ENCODE measurements at regions not wholly inside any gene's neighbourhood (a gene's known extent, or its start where the extent isn't known, plus 50 kb on each side); places are given as distances from the start of the nearest gene placed in this dataset.

DNA sequence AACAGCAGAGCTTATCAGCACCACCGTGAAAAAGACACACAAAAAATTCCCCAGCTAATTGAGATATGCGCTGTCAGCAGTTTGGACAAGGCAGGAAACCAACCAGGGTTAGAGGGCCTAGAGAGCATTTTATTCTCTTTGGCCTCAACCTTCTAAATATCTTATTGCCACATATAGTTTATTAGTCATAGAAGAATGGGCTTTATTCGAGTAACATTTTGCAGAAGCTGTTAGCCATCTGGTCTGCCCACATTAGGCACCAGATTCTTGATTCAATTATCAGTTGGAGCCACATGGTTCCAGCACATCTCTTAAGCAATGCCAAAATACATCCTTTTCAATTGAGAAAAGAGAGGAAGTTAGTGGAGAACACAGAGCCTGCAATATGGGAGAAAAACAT lies 109.9 kb upstream of the CXADR start:
- no peaks in the 10 kb centered on the region for H3K4me1 Mint-ChIP-seq (ENCODE audit: low read depth)
- H3K27ac Mint-ChIP-seq = no peak overlapping the region
- H3K27me3 Mint-ChIP-seq (ENCODE audit: low read depth) = no peaks in the 10 kb centered on the region
- no peak overlapping the region for H3K4me3 Mint-ChIP-seq
- no peaks in the 10 kb centered on the region for H3K36me3 Mint-ChIP-seq (ENCODE audit: low read depth)
- H3K9me3 Mint-ChIP-seq = peaks cover 4% of the 10 kb centered on the region
- no peak for DNase-seq (ENCODE audit: low spot score)

DNA sequence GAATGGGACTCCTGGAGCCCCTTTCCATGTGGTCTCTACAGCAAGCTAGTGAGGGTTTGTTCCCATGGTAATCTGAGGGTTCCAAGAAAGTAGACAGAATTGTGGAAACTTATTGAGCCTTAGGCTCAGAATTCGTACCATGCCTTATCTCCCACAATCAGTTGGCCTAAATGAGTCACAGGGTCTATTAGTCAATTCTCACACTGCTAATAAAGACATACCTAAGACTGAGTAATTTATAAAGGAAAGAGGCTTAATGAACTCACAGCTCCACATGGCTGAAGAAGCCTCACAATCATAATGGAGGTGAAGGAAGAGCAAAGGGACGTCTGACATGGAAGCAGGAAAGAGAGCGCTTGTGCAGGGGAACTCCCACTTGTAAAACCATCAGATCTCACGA lies 106.6 kb upstream of the CXADR start:
- H3K9me3 Mint-ChIP-seq = peaks cover 4% of the 10 kb centered on the region
- no peaks in the 10 kb centered on the region for H3K27me3 Mint-ChIP-seq (ENCODE audit: low read depth)
- DNase-seq (ENCODE audit: low spot score) = no peak
- H3K27ac Mint-ChIP-seq = no peak overlapping the region
- no peaks in the 10 kb centered on the region for H3K4me1 Mint-ChIP-seq (ENCODE audit: low read depth)
- H3K36me3 Mint-ChIP-seq (ENCODE audit: low read depth) = no peaks in the 10 kb centered on the region
- no peak overlapping the region for H3K4me3 Mint-ChIP-seq

DNA sequence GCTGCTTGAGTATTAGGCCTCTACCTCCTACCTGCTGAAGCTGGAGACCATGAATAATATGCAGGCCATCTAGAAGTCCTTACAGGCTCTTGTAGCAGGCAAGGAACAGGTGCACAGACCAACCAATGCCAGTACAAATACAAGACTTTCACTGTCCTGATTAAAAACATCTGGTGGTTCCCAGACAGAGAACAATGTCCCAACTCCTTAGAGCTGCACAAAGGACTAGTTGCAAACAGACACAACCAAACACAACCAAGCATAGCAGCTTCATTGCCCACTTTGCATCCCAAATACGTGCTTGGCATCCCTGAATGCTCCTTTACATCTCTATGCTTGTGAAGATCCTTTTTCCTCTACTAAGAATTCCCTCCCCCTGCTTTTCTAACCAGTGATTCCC lies 98.1 kb upstream of the CXADR start:
- H3K4me1 Mint-ChIP-seq (ENCODE audit: low read depth) = no peaks in the 10 kb centered on the region
- H3K27me3 Mint-ChIP-seq (ENCODE audit: low read depth) = no peaks in the 10 kb centered on the region
- H3K4me3 Mint-ChIP-seq = no peak overlapping the region
- H3K27ac Mint-ChIP-seq = no peak overlapping the region
- DNase-seq (ENCODE audit: low spot score) = no peak
- no peaks in the 10 kb centered on the region for H3K9me3 Mint-ChIP-seq
- no peaks in the 10 kb centered on the region for H3K36me3 Mint-ChIP-seq (ENCODE audit: low read depth)

DNA sequence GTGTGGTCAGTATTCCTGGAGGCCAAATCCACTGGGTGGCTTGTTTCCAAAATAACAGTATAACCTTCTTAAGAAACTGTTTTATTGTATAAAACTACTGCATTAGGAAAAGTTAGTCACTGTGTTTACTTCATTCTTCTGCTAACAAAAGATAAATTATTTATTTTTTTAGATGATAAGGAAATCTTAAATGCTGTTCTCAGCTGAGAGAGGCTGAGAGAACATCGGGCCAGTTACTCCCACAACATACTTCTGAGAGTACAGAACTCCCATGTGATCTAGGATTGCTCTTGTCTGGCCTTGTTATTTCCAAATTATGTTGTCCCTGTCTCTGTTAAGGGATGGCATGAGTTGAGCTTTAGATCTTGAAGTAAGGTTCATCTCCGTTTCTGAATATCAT lies 96.7 kb upstream of the CXADR start:
- no peak for DNase-seq (ENCODE audit: low spot score)
- H3K4me3 Mint-ChIP-seq = no peak overlapping the region
- no peaks in the 10 kb centered on the region for H3K36me3 Mint-ChIP-seq (ENCODE audit: low read depth)
- H3K9me3 Mint-ChIP-seq = no peaks in the 10 kb centered on the region
- no peaks in the 10 kb centered on the region for H3K27me3 Mint-ChIP-seq (ENCODE audit: low read depth)
- H3K27ac Mint-ChIP-seq = no peak overlapping the region
- H3K4me1 Mint-ChIP-seq (ENCODE audit: low read depth) = no peaks in the 10 kb centered on the region

DNA sequence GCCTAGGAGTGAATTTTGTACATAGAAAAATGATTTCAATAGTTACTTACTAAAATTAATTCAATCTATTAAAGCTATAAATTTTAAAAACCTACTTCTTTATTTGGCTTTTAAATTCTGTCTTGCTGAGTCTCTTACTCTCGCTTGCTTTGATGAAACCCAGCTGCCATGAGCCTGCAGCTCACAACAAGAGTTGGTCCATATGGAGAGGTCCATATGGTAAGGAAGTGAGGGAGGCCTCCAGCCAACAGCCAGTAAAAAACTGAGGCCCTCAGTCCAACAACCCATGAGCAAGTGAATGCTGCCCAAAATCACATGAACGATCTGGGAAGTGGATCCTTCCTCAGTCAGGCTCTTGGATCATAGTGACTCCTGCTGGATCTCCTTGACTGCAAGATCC lies 89.9 kb upstream of the CXADR start:
- no peak overlapping the region for H3K4me3 Mint-ChIP-seq
- DNase-seq (ENCODE audit: low spot score) = no peak
- no peak overlapping the region for H3K27ac Mint-ChIP-seq
- no peaks in the 10 kb centered on the region for H3K9me3 Mint-ChIP-seq
- no peaks in the 10 kb centered on the region for H3K27me3 Mint-ChIP-seq (ENCODE audit: low read depth)
- H3K36me3 Mint-ChIP-seq (ENCODE audit: low read depth) = no peaks in the 10 kb centered on the region
- no peaks in the 10 kb centered on the region for H3K4me1 Mint-ChIP-seq (ENCODE audit: low read depth)

DNA sequence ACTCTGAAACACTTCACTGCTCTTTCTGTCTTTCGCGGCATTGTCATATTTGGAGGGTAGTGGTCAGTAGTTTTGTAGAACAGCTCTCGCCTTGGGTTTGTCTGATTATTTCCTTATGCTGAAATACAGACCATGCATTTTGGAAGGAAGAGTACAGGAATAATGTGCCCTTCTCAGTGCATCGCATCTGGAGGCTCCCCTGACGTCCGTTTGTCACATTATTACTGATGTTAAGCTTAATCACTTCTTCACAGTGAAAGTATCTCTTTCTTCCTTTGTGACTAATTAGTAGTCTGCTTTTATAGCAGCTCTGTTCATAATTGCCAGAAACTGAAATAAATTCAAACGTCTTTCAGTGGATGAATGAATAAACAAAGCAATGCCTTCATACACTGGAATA lies 85.7 kb upstream of the CXADR start:
- Mint-ChIP-seq H3K4me1 (ENCODE audit: low read depth) (no peaks in the 10 kb centered on the region), H3K27me3 (ENCODE audit: low read depth) (no peaks in the 10 kb centered on the region), H3K36me3 (ENCODE audit: low read depth) (no peaks in the 10 kb centered on the region), H3K9me3 (no peaks in the 10 kb centered on the region), H3K27ac (no peak overlapping the region), H3K4me3 (no peak overlapping the region)
- DNase-seq (ENCODE audit: low spot score) = no peak

DNA sequence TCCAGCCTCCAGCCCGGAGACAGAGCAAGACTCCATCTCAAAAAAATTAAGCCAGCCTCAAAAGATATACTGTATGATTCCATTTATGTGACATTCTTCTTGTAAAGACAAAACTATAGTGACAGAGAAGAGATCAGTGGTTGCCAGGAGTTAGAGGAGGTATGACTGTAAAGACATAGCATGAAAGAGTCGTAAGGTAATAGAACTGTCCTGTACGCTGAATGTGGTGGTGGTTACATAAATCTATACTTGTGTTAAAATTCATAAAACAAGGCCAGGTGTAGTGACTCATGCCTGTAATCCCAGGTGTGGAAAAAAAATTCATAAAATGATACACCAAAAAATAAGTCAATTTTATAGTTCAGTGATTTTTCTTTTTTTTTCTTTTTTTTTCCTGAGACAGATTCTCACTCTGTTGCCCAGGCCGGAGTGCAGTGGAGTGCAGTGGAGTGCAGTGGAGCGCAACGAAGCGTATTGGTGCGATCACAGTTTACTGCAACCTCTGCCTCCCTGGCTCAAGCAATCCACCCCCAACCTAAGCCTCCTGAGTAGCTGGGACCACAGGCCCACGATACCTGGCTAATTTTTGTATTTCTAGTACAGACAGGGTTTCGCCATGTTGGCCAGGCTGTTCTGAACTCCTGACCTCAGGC lies 84.9 kb upstream of the CXADR start:
- Mint-ChIP-seq H3K27ac (no peak overlapping the region), H3K27me3 (ENCODE audit: low read depth) (no peaks in the 10 kb centered on the region), H3K4me1 (ENCODE audit: low read depth) (no peaks in the 10 kb centered on the region), H3K36me3 (ENCODE audit: low read depth) (no peaks in the 10 kb centered on the region), H3K4me3 (no peak overlapping the region), H3K9me3 (no peaks in the 10 kb centered on the region)
- DNase-seq (ENCODE audit: low spot score) = no peak

DNA sequence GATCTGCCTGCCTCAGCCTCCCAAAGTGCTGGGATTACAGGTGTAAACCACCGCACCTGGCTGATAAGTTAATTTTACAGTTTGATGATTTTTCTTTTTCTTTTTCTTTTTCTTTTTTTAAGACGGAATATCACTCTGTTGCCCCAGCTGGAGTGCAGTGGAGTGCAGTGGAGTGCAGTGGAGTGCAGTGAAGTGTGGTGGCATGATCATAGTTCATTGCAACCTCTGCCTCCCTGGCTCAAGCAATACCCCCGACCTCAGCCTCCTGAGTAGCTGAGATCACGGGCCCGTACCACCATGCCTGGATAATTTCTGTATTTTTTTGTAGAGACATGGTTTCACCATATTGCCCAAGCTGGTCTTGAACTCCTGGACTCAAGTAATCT lies 84.4 kb upstream of the CXADR start:
- no peaks in the 10 kb centered on the region for H3K9me3 Mint-ChIP-seq
- no peaks in the 10 kb centered on the region for H3K4me1 Mint-ChIP-seq (ENCODE audit: low read depth)
- no peak overlapping the region for H3K4me3 Mint-ChIP-seq
- H3K27me3 Mint-ChIP-seq (ENCODE audit: low read depth) = no peaks in the 10 kb centered on the region
- H3K27ac Mint-ChIP-seq = no peak overlapping the region
- no peaks in the 10 kb centered on the region for H3K36me3 Mint-ChIP-seq (ENCODE audit: low read depth)
- no peak for DNase-seq (ENCODE audit: low spot score)

DNA sequence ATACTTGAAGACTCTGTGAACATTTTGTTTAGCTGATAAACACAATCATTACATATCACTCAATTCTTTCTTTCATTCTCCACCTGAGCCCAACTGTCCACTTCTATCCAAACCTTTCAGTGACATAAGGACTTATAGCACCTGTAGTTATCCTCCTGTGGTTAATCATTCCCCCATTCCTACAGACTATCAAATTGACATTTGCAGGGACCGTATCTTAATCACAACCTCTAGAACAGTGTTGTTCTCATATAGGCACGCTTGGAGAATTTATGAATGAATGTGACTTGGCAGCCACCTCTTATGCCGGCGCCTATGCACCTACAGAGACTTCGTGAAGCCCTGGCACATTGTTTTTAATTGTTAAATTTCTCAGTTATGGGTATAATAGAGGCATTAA lies 83.9 kb upstream of the CXADR start:
- Mint-ChIP-seq H3K4me1 (ENCODE audit: low read depth) (no peaks in the 10 kb centered on the region), H3K27me3 (ENCODE audit: low read depth) (no peaks in the 10 kb centered on the region), H3K4me3 (no peak overlapping the region), H3K36me3 (ENCODE audit: low read depth) (no peaks in the 10 kb centered on the region), H3K27ac (no peak overlapping the region), H3K9me3 (no peaks in the 10 kb centered on the region)
- DNase-seq (ENCODE audit: low spot score) = no peak

DNA sequence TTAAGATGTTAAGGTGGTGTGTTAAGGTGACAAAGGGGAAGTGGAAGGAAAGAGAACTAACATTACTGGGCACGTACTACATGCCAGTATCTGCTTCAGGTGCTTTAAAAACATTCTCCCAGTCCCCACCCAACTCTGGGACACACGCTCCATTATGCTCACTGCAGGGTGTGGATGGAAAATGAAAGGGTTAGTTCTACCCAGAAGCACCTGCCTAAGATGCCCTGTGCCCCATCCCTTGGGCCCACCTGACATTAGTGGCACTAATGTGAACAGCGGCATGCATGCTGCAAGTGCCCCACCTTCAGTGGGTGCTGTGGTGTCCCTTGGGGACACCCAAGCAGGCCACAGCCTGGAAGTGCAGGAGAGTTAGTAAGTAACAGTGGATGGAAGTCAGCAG lies 82.9 kb upstream of the CXADR start:
- Mint-ChIP-seq H3K4me3 (no peak overlapping the region), H3K27me3 (ENCODE audit: low read depth) (no peaks in the 10 kb centered on the region), H3K36me3 (ENCODE audit: low read depth) (no peaks in the 10 kb centered on the region), H3K4me1 (ENCODE audit: low read depth) (no peaks in the 10 kb centered on the region), H3K27ac (no peak overlapping the region), H3K9me3 (no peaks in the 10 kb centered on the region)
- DNase-seq (ENCODE audit: low spot score) = no peak

DNA sequence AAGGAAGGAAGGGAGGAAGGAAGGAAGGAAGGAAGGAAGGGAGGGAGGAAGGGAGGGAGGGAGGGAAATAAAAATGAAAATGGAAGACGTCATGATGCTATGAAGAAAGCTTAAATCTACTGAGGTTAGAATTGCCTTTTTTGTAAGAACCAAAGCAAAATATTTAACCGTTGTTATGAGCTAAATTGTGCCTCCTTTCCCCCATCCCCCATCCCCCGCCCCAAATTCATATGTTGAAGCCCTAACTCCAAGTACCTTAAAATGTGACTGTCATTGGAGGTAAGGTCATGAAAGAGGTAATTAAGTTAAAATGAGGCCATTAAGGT lies 80.1 kb upstream of the CXADR start:
- Mint-ChIP-seq H3K9me3 (no peaks in the 10 kb centered on the region), H3K4me3 (no peak overlapping the region), H3K4me1 (ENCODE audit: low read depth) (no peaks in the 10 kb centered on the region), H3K36me3 (ENCODE audit: low read depth) (no peaks in the 10 kb centered on the region), H3K27ac (no peak overlapping the region), H3K27me3 (ENCODE audit: low read depth) (no peaks in the 10 kb centered on the region)
- no peak for DNase-seq (ENCODE audit: low spot score)

DNA sequence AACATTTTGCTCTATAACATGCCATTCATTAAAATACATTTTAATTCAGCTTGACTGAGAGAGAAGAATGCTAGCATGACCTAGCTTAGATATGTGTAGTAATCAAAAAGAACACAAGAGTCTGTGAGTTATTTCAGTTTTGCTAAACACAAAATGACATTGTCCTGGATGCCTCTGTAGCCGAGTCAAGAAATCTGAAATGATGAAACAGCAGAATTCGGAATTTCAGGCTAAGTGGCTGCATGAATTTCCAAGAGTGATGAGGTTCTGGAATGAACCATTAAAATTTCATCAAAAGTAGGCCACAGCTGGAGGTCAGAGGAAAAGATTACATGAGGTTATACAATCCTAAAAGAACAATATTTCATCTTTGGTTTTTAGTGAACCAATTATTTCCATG lies 79.1 kb upstream of the CXADR start:
- Mint-ChIP-seq H3K27me3 (ENCODE audit: low read depth) (peaks cover 1% of the 10 kb centered on the region), H3K4me1 (ENCODE audit: low read depth) (no peaks in the 10 kb centered on the region), H3K36me3 (ENCODE audit: low read depth) (no peaks in the 10 kb centered on the region), H3K4me3 (no peak overlapping the region), H3K9me3 (no peaks in the 10 kb centered on the region), H3K27ac (no peak overlapping the region)
- no peak for DNase-seq (ENCODE audit: low spot score)

DNA sequence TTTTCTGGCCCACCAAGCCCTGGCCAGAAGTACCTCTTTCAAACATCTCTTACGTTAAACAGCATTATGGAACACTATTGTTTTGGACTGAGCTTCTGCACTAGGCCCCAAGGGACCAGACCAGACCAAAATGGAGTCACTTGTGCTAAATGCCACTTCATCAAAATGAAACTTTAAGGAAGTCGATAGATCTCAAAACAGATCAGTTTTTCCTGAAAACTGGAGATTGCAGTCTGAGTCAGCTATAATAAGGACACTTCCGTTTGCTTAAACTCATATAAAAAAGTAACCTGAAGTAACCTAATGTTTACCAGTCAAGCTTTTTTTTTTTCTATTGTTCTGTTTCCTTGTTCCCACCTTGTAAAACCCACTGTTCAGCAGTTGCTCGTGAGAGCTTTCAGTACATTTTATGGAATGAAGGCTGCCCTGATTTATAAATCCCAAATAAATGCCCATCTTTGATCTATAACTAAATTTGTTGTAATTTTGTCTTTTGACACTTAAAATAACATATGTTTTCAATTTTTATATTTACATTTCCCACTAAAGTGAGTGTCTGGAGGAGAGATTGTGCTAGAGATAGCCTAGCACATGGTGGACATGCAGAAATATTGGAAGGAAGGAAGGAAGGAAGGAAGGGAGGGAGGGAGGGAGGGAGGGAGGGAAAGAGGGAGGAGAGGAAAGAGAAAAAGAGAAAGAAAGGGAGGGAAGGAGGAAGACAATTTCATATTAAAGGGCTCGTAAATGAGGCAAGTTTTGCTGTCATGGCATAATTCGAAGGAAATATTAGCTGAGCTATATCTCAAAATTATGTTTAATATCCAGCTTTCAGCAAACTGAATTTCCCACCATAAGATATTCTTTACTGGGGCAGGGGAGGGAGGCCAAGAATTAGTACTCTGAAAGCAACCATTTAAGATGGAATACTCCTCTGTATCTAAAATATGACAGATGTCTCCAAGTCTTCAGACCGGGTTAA lies 77.0 kb upstream of the CXADR start:
- H3K27me3 Mint-ChIP-seq (ENCODE audit: low read depth) = peaks cover 4% of the 10 kb centered on the region
- no peaks in the 10 kb centered on the region for H3K36me3 Mint-ChIP-seq (ENCODE audit: low read depth)
- H3K4me3 Mint-ChIP-seq = no peak overlapping the region
- no peaks in the 10 kb centered on the region for H3K9me3 Mint-ChIP-seq
- no peak overlapping the region for H3K27ac Mint-ChIP-seq
- no peak for DNase-seq (ENCODE audit: low spot score)
- H3K4me1 Mint-ChIP-seq (ENCODE audit: low read depth) = no peaks in the 10 kb centered on the region

DNA sequence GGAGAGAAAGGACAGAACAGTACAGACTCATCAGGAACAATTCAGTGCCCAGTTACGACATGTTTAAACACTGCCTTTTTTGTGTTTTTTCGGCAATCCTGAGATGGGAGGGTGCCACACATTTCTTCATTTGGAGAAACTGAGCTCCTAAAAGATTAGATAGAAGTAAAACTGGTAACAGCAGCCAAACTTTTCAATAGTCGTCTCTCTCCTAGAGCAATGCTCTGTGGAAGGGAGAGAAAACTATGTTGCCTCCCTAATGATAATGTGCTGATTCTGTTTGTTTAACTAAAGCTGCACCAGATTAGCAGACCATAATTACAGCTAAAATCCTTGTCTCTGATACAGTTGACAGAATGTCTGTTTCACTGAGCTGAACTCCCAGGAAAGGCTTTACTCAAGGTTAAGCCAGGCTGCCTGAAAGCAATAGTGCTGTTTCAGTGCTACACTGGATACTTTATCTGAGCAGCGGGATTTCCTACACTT lies 76.2 kb upstream of the CXADR start:
- H3K4me3 Mint-ChIP-seq = no peak overlapping the region
- no peak overlapping the region for H3K27ac Mint-ChIP-seq
- no peaks in the 10 kb centered on the region for H3K4me1 Mint-ChIP-seq (ENCODE audit: low read depth)
- no peak for DNase-seq (ENCODE audit: low spot score)
- H3K36me3 Mint-ChIP-seq (ENCODE audit: low read depth) = no peaks in the 10 kb centered on the region
- no peaks in the 10 kb centered on the region for H3K9me3 Mint-ChIP-seq
- H3K27me3 Mint-ChIP-seq (ENCODE audit: low read depth) = peaks cover 10% of the 10 kb centered on the region
